ENCODE measurements at regions not wholly inside any gene's neighbourhood (a gene's known extent, or its start where the extent isn't known, plus 50 kb on each side); places are given as distances from the start of the nearest gene placed in this dataset.

- Histone ChIP-seq H3K36me3 (replicated peaks in 1 of 2) (no peaks in the 10 kb centered on the region), H3K9me3 (replicated peaks in 1 of 3) (no peaks in the 10 kb centered on the region), H3K4me3 (no peak overlapping the region), H3K27me3 (no peaks in the 10 kb centered on the region), H3K27ac (no peak overlapping the region), H3K4me1 (replicated peaks in 1 of 2) (no peaks in the 10 kb centered on the region)
- intact Hi-C loops (cut with DNase I) = no loop called here
- 71 to 78% (median 73%) methylated on average over 6 to 9 of the region's 9 CpGs for WGBS, 4 donors
- no peak for TF ChIP-seq POLR2A (IDR thresholded peaks at IDR 0.05)
- TF ChIP-seq CTCF (IDR thresholded peaks at IDR 0.05) = no peak
- DNase-seq = no peak
Observed at GRCh38 chr22:27561286-27561904, 240.2 kb downstream of the MN1 start.

GRCh38 chr22:27564806-27565205 is 236.8 kb downstream of the MN1 start:
- no peak overlapping the region for H3K4me3 ChIP-seq
- 88 to 100% (median 95%) methylated on average over 2 of the region's 2 CpGs for WGBS, 4 donors
- intact Hi-C loops (cut with DNase I) = no loop called here

GRCh38 chr22:27566602-27567001 is 235.0 kb downstream of the MN1 start:
- no peaks in the 10 kb centered on the region for H3K9me3 ChIP-seq (replicated peaks in 1 of 3)
- no peak for DNase-seq
- WGBS, 4 donors = 84 to 90% (median 87%) methylated on average over 9 of the region's 9 CpGs
- H3K36me3 ChIP-seq (replicated peaks in 1 of 2) = no peaks in the 10 kb centered on the region
- H3K27ac ChIP-seq = no peak overlapping the region
- no peak overlapping the region for H3K4me3 ChIP-seq
- intact Hi-C loops (cut with DNase I) = no loop called here
- no peak for TF ChIP-seq CTCF (IDR thresholded peaks at IDR 0.05)
- no peak for TF ChIP-seq POLR2A (IDR thresholded peaks at IDR 0.05)
- H3K27me3 ChIP-seq = peaks cover 5% of the 10 kb centered on the region
- H3K4me1 ChIP-seq (replicated peaks in 1 of 2) = no peaks in the 10 kb centered on the region

More at GRCh38 chr22:27564806-27565205, 236.8 kb downstream of the MN1 start:
- H3K27ac ChIP-seq = no peak overlapping the region
- no peaks in the 10 kb centered on the region for H3K4me1 ChIP-seq (replicated peaks in 1 of 2)
- H3K27me3 ChIP-seq = no peaks in the 10 kb centered on the region
- TF ChIP-seq POLR2A (IDR thresholded peaks at IDR 0.05) = no peak
- TF ChIP-seq CTCF (IDR thresholded peaks at IDR 0.05) = no peak
- H3K36me3 ChIP-seq (replicated peaks in 1 of 2) = no peaks in the 10 kb centered on the region
- no peak for DNase-seq
- no peaks in the 10 kb centered on the region for H3K9me3 ChIP-seq (replicated peaks in 1 of 3)

GRCh38 chr22:27568265-27568664 is 233.3 kb downstream of the MN1 start:
- Histone ChIP-seq H3K27me3 (peaks cover 15% of the 10 kb centered on the region), H3K36me3 (replicated peaks in 1 of 2) (no peaks in the 10 kb centered on the region), H3K4me3 (no peak overlapping the region), H3K9me3 (replicated peaks in 1 of 3) (no peaks in the 10 kb centered on the region), H3K4me1 (replicated peaks in 1 of 2) (no peaks in the 10 kb centered on the region), H3K27ac (no peak overlapping the region)
- WGBS, 4 donors = 69 to 91% (median 87%) methylated on average over 4 of the region's 4 CpGs
- no peak for TF ChIP-seq CTCF (IDR thresholded peaks at IDR 0.05)
- no peak for TF ChIP-seq POLR2A (IDR thresholded peaks at IDR 0.05)
- intact Hi-C loops (cut with DNase I) = no loop called here
- DNase-seq = no peak

All from adrenal gland (tissue), 9 donors.